ENCODE measurements at regions not wholly inside any gene's neighbourhood (a gene's known extent, or its start where the extent isn't known, plus 50 kb on each side); places are given as distances from the start of the nearest gene placed in this dataset.
"Not testable (repeated sequence)": the region's sequence is repeated elsewhere in the genome, so short reads cannot be mapped to it uniquely, and the experiment has no call there.

- DNase-seq: not testable (repeated sequence)
Measured at GRCh38 chr3:59494969-59495368, 445.1 kb upstream of the CFAP20DC start.

GRCh38 chr3:59486520-59486919 lies 436.7 kb upstream of the CFAP20DC start:
- no peak for DNase-seq

GRCh38 chr3:59483191-59483590 lies 433.4 kb upstream of the CFAP20DC start:
- no peak for DNase-seq

- no peak for DNase-seq
Measured at GRCh38 chr3:59482684-59483083, 432.9 kb upstream of the CFAP20DC start.

- DNase-seq: no peak
Measured at GRCh38 chr3:59481776-59482400, 432.1 kb upstream of the CFAP20DC start.

GRCh38 chr3:59480486-59480995 lies 430.7 kb upstream of the CFAP20DC start:
- no peak for DNase-seq

- no peak for DNase-seq
Measured at GRCh38 chr3:59473636-59474035, 423.8 kb upstream of the CFAP20DC start.

GRCh38 chr3:59472541-59472940 lies 422.7 kb upstream of the CFAP20DC start:
- no peak for DNase-seq

- DNase-seq: no peak
Measured at GRCh38 chr3:59469948-59470723, 420.3 kb upstream of the CFAP20DC start.

- DNase-seq: no peak
Measured at GRCh38 chr3:59467476-59467875, 417.7 kb upstream of the CFAP20DC start.

- no peak for DNase-seq
Measured at GRCh38 chr3:59464187-59464586, 414.4 kb upstream of the CFAP20DC start.

GRCh38 chr3:59463253-59463652 lies 413.4 kb upstream of the CFAP20DC start:
- DNase-seq: no peak

- no peak for DNase-seq
Measured at GRCh38 chr3:59460068-59460467, 410.2 kb upstream of the CFAP20DC start.

- no peak for DNase-seq
Measured at GRCh38 chr3:59456852-59457485, 407.1 kb upstream of the CFAP20DC start.

- no peak for DNase-seq
Measured at GRCh38 chr3:59451800-59452746, 402.2 kb upstream of the CFAP20DC start.

GRCh38 chr3:59450946-59451763 lies 401.3 kb upstream of the CFAP20DC start:
- DNase-seq: no peak

- no peak for DNase-seq
Measured at GRCh38 chr3:59450437-59450836, 400.6 kb upstream of the CFAP20DC start.

GRCh38 chr3:59446775-59447465 lies 397.1 kb upstream of the CFAP20DC start:
- DNase-seq: no peak

- no peak for DNase-seq
Measured at GRCh38 chr3:59444676-59445075, 394.9 kb upstream of the CFAP20DC start.

GRCh38 chr3:59444294-59444671 lies 394.5 kb upstream of the CFAP20DC start:
- DNase-seq: no peak

GRCh38 chr3:59443618-59444293 lies 393.9 kb upstream of the CFAP20DC start:
- DNase-seq: no peak

All from DMS79 (cell line).